ENCODE measurements at regions not wholly inside any gene's neighbourhood (a gene's known extent, or its start where the extent isn't known, plus 50 kb on each side); places are given as distances from the start of the nearest gene placed in this dataset.

- no peaks in the 10 kb centered on the region for H3K9me1 ChIP-seq (ENCODE audit: control insufficient read depth, extremely low read depth, insufficient read depth, low read length)
- no peak for FAIRE-seq
- H3K27ac ChIP-seq (ENCODE audit: control insufficient read depth, insufficient read depth, low read length), result no peak overlapping the region
- dilution Hi-C loops (cut with MboI; ENCODE audit: extremely low pct_ligation_motif_present, low sequenced_read_pairs), result no loop called here
- H3K27me3 ChIP-seq (ENCODE audit: control insufficient read depth, extremely low read depth, insufficient read depth, low read length), result no peaks in the 10 kb centered on the region
- H3K9me3 ChIP-seq (ENCODE audit: control insufficient read depth, low read depth, low read length), result no peaks in the 10 kb centered on the region
- H3K79me2 ChIP-seq (ENCODE audit: control insufficient read depth, insufficient read depth, low read length), result no peaks in the 10 kb centered on the region
- TF ChIP-seq EZH2 (IDR thresholded peaks at IDR 0.05; ENCODE audit: low read length), result no peak
- TF ChIP-seq CTCF (optimal IDR thresholded peaks at IDR 0.05 in 1 of 3, IDR thresholded peaks at IDR 0.05 in 1 of 3, conservative IDR thresholded peaks at IDR 0.05 in 1 of 3; ENCODE audit: extremely low read depth in 1 of 3, insufficient read depth in 2 of 3, low read length in 3 of 3), result no peak
- no peak overlapping the region for H3K9ac ChIP-seq (ENCODE audit: control insufficient read depth, extremely low read depth, insufficient read depth, low read length)
- H2AFZ ChIP-seq (ENCODE audit: control insufficient read depth, low read length), result no peak overlapping the region
- H3K4me1 ChIP-seq (ENCODE audit: control insufficient read depth, extremely low read depth, insufficient read depth, low read length), result no peaks in the 10 kb centered on the region
- DNase-seq (ENCODE audit: low read depth, low spot score), result no peak
- no peak overlapping the region for H3K4me2 ChIP-seq (ENCODE audit: control insufficient read depth, extremely low read depth, insufficient read depth, low read depth, low read length)
- H3K4me3 ChIP-seq (ENCODE audit: control insufficient read depth in 2 of 3, extremely low read depth in 1 of 3, insufficient read depth in 2 of 3, low read depth in 1 of 3, low read length in 3 of 3), result no peak overlapping the region
- H3K36me3 ChIP-seq (ENCODE audit: control insufficient read depth in 2 of 2, extremely low read depth in 1 of 2, insufficient read depth in 2 of 2, low read length in 2 of 2), result no peaks in the 10 kb centered on the region
- H4K20me1 ChIP-seq (ENCODE audit: control insufficient read depth, extremely low read depth, insufficient read depth, low read length), result no peaks in the 10 kb centered on the region
Measured at GRCh38 chr7:9242636-9243035, 809.2 kb downstream of the NXPH1 start.

- Histone ChIP-seq H3K36me3 (ENCODE audit: control insufficient read depth in 2 of 2, extremely low read depth in 1 of 2, insufficient read depth in 2 of 2, low read length in 2 of 2) (no peaks in the 10 kb centered on the region), H3K79me2 (ENCODE audit: control insufficient read depth, insufficient read depth, low read length) (no peaks in the 10 kb centered on the region), H3K9ac (ENCODE audit: control insufficient read depth, extremely low read depth, insufficient read depth, low read length) (no peak overlapping the region), H3K4me2 (ENCODE audit: control insufficient read depth, extremely low read depth, insufficient read depth, low read depth, low read length) (no peak overlapping the region), H4K20me1 (ENCODE audit: control insufficient read depth, extremely low read depth, insufficient read depth, low read length) (no peaks in the 10 kb centered on the region), H3K9me1 (ENCODE audit: control insufficient read depth, extremely low read depth, insufficient read depth, low read length) (no peaks in the 10 kb centered on the region), H3K4me1 (ENCODE audit: control insufficient read depth, extremely low read depth, insufficient read depth, low read length) (no peaks in the 10 kb centered on the region), H3K27ac (ENCODE audit: control insufficient read depth, insufficient read depth, low read length) (no peak overlapping the region), H2AFZ (ENCODE audit: control insufficient read depth, low read length) (no peak overlapping the region), H3K27me3 (ENCODE audit: control insufficient read depth, extremely low read depth, insufficient read depth, low read length) (no peaks in the 10 kb centered on the region), H3K9me3 (ENCODE audit: control insufficient read depth, low read depth, low read length) (peaks cover 5% of the 10 kb centered on the region), H3K4me3 (ENCODE audit: control insufficient read depth in 2 of 3, extremely low read depth in 1 of 3, insufficient read depth in 2 of 3, low read depth in 1 of 3, low read length in 3 of 3) (no peak overlapping the region)
- DNase-seq (ENCODE audit: low read depth, low spot score), result no peak
- dilution Hi-C loops (cut with MboI; ENCODE audit: extremely low pct_ligation_motif_present, low sequenced_read_pairs), result no loop called here
- TF ChIP-seq EZH2 (IDR thresholded peaks at IDR 0.05; ENCODE audit: low read length), result no peak
- no peak for TF ChIP-seq CTCF (optimal IDR thresholded peaks at IDR 0.05 in 1 of 3, IDR thresholded peaks at IDR 0.05 in 1 of 3, conservative IDR thresholded peaks at IDR 0.05 in 1 of 3; ENCODE audit: extremely low read depth in 1 of 3, insufficient read depth in 2 of 3, low read length in 3 of 3)
- FAIRE-seq, result no peak
Measured at GRCh38 chr7:9250876-9251275, 817.5 kb downstream of the NXPH1 start.

All from keratinocyte (primary cell).